HG03159 (cell line): ENCODE measurements at regions not wholly inside any gene's neighbourhood (a gene's known extent, or its start where the extent isn't known, plus 50 kb on each side); places are given as distances from the start of the nearest gene placed in this dataset.
"Not testable (repeated sequence)": the region's sequence is repeated elsewhere in the genome, so short reads cannot be mapped to it uniquely, and the experiment has no call there.

Experiments used
- ATAC-seq: cut with Tn5 transposase; IDR thresholded peaks from one replicate; pipeline ENCODE4 v1.9.1; 2021; ENCODE audit warnings: mild to moderate bottlenecking, moderate library complexity; ENCODE audit not compliant: unreplicated experiment

GRCh38 chr18:66013969-66014368, 263.2 kb downstream of the CDH7 start:
- ATAC-seq, result no peak

GRCh38 chr18:66011916-66012315, 261.1 kb downstream of the CDH7 start:
- ATAC-seq, result no peak

GRCh38 chr18:66005831-66006588, 255.2 kb downstream of the CDH7 start:
- ATAC-seq, result no peak

DNA sequence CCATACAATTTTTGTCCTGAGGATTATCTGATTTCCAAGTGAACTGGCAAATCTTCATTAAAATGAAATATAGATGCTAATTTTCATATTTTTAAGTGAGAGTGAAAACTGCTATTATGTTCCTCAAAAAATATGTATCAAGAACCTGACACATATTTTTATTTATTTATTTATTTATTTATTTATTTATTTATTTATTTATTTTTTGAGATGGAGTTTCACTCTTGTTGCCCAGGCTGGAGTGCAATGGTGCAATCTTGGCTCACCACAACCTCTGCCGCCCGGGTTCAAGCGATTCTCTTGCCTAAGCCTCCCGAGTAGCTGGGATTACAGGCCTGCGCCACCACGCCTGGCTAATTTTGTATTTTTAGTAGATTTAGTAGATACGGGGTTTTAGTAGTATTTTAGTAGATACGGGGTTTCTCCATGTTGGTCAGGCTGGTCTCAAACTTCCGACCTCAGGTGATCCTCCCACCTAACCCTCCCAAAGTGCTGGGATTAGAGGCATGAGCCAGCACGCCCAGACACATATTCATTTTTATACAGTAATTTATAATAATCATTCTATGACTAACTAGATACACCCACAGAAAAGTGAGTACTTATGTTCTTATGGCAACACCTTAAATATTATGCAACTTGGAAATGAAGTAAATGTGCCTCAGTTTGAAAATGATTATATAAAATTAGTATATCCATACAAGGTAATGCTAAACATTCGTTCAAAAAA, 248.3 kb downstream of the CDH7 start:
- ATAC-seq, result not testable (repeated sequence)

- ATAC-seq, result no peak
Measured at GRCh38 chr18:65995206-65995605, 244.4 kb downstream of the CDH7 start.

- ATAC-seq, result no peak
Measured at GRCh38 chr18:65994302-65994701, 243.5 kb downstream of the CDH7 start.

DNA sequence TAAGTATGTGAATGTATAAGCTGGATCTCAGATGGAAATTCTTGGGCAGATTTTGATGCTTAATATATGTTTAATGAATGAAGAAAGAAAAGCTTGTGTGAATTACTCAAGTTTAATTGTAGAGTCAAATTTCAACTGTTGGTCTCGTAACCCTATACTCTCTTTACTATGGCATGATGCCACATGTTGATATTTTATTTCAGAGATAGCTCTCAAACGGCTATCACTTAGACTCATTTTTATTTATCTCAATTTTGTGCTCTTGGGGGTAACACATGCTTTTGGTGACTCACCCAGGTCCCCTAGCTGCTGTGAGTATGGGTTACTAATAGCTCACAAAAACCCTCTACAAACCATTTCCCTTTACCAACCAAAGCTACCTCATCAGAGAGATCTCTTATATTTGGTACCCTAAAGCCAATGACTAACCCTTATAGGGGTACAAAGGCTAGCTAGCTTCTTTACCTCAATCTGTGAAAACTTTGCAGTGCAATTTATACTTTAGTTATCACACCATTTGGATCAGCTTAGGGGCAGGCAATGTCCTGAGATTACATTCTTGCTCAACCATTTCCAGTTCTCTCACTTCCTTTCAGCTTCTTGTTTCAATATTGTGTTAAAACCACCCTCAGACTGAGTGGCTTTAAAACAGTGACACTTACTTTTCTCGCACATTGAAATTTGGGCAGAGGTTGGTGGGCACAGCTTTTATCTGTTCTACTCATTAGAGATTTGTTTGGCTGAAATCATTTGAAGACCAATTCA, 240.3 kb downstream of the CDH7 start:
- no peak for ATAC-seq

DNA sequence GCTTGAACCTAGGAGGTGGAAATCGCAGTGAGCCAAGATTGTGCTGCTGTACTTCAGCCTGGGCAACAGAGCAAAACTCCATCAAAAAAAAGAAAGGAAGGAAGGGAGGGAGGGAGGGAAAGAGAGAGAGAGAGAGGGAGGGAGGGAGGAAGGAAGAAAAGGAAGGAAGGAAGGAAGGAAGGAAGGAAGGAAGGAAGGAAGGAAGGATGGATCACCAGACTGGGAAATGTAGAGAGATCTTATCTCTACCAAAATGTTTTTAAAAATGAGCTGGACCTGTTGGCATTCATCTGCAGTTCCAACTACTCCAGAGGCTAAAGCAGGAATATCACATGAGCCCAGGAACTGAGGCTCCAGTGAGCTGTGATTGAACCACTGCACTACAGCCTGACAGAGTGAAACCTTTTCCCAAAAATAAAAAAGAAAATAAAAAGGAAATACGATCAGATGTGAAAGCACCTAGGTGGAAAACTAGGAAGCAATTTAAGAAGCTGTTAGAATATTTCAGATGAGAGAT, 239.4 kb downstream of the CDH7 start:
- no peak for ATAC-seq

DNA sequence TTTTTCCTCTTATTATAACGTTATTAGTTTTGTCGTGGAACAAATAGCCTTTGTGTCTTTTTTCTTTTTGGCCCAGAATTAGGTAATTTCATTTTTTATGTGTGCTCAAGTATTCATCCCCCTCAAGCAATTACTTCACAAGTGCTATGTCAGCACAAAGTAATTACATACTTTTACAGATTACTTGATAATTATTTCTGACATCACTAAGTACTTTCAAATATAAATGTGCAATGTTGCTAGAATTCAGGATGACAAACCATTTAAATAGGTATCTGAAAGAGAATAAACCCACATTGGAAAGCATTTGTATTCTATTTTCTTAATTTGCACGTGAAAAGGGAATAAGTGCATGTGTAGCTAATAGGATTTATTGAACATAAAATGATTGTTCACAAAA, 238.2 kb downstream of the CDH7 start:
- no peak for ATAC-seq

- no peak for ATAC-seq
Measured at GRCh38 chr18:65988386-65988785, 237.6 kb downstream of the CDH7 start.

GRCh38 chr18:65983750-65984149, 232.9 kb downstream of the CDH7 start:
- ATAC-seq, result no peak

DNA sequence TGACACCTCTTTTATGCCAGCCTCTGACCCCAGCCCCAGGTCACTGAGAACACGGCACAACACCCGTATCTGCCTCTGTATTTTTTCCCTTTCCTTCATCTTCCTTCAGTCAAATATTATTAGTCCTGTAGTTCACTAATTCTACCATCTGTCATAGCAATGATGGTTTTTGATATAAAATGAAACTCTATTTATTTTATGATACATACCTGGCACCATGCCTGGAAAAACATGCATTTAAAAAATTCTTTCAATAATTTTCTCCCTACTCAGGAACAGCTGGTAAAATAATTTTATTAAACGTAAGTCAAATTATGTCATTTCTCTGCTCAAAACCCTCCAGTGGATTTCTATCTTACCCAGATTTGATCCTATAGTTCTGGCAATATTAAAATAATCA, 224.7 kb downstream of the CDH7 start:
- ATAC-seq, result no peak

DNA sequence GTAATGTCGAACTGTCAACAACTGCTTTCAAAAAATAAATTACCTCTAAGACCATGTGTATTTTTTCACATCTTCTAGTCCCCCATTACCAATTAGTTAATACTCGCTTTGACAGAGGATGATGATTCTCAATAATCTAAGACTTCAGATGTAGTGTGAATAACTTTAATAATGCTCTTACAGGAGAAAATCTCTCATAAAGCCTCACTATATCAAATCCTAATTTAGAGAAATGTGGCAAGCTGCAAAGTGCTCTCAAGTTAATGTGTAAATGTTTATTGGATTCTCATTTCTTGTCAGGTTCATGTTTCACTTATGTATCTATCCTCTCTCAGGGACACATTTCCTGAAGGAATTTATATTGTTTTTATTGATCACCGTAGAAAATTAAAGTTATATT, 223.9 kb downstream of the CDH7 start:
- ATAC-seq, result no peak

- ATAC-seq, result no peak
Measured at GRCh38 chr18:65968239-65969004, 217.6 kb downstream of the CDH7 start.

DNA sequence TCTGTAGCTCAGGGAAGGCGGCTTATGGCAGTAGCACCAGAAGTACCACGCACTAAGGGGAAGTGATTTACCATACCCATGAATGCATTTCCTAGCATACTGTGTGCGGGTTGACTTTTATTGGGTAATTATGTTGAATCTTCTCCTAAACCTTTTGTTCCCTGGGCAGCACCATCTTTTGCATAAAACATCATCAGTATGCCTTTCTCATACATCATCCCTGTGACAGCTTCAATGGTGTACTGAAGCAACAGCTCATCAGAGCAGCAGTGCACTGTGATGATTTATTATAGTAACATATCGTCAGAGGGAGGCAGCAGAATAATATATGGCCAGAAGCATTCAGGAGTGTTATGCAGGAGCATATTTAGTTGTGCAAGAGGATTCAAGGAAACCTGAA, 204.9 kb downstream of the CDH7 start:
- ATAC-seq, result no peak

- ATAC-seq, result no peak
Measured at GRCh38 chr18:65954372-65954771, 203.6 kb downstream of the CDH7 start.

GRCh38 chr18:65946777-65947176, 196.0 kb downstream of the CDH7 start:
- no peak for ATAC-seq

DNA sequence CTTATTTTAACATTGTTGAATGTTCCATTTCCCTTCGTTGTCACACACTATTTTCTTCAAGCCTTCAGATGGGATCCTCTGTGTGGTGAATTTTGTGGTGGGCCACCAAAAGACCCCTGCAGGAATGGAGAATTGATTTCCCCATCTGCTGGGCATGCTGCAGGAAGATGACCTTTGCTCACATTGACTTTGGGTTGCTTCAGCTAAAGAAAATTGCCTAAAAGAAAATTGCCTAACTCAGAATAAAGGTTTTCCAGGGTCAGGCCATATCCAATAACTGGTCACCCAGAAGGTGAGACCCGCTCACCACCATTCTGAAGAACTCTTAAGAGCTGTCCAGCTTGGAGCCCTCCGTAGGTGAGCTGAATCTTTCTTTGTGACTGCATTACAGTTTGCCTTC, 192.5 kb downstream of the CDH7 start:
- no peak for ATAC-seq

DNA sequence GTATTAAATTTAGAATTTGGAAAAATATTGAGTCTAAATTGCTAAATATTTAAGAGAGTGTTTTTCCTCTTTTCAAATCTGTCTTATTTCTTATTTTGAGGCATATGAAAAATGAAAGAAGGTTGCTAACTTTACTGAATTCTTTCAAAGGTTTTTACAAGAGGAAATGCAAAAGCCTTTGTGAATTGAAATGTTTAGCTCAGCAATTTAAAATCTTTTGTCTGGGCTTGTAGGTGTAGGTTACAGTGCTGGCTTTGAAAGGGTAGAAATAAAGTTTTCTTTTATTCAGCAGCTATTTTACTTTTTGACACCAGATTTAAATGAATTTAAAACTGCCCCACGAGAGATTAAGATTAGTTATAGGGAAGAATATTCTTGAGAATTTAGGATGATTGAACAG, 192.0 kb downstream of the CDH7 start:
- no peak for ATAC-seq

- ATAC-seq, result no peak
Measured at GRCh38 chr18:65942104-65942503, 191.3 kb downstream of the CDH7 start.

DNA sequence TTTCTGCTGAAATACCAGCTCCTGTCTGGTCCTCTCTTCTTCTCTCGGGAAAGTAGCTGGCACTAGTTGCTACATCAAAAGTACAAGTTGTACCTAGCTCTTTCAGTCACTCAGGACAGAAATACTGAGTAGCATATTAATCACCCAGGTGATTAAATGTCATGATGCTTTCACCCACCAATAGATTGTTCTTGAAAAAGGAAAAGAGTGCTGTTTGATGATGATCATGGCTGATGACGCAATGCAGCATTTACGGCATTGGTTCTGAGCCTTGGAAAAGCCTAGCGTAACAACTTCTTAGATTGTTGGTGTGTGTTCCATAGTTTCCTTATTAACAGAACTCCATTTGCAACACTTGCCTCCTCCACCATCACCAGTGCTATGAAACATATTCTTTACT, 190.7 kb downstream of the CDH7 start:
- ATAC-seq, result no peak
